Lung (tissue), 11 donors: ENCODE measurements at regions not wholly inside any gene's neighbourhood (a gene's known extent, or its start where the extent isn't known, plus 50 kb on each side); places are given as distances from the start of the nearest gene placed in this dataset.

Source experiments
- ATAC-seq: fragments of 200-7000 bp; cut with Tn5 transposase; one replicate; pipeline ENCODE4 v1.9.1; 2020; ENCODE audit warnings: moderate number of reproducible peaks; ENCODE audit not compliant: insufficient read depth, low FRiP score
- DNase-seq, 3 donors: peaks; one replicate each; pipeline ENCODE4 v3.0.0-alpha.2; 2013 to 2017
- H3K27ac ChIP-seq, 2 donors: one replicate each; pipeline ENCODE4 v1.5.1; 2013; ENCODE audit warnings: mild to moderate bottlenecking in 2 of 2, moderate library complexity in 2 of 2, control low read depth in 1 of 2, inconsistent platforms in 1 of 2, low read depth in 1 of 2, low read length in 1 of 2
- H3K27me3 ChIP-seq, 3 donors: one replicate each; pipeline ENCODE4 v1.5.1; 2013; ENCODE audit warnings: low read length in 2 of 3; ENCODE audit not compliant: control insufficient read depth in 3 of 3, insufficient read depth in 3 of 3
- H3K36me3 ChIP-seq, 4 donors: one replicate each; pipeline ENCODE4 v1.5.1; 2013; ENCODE audit warnings: low read length in 4 of 4, mild to moderate bottlenecking in 1 of 4, moderate library complexity in 1 of 4; ENCODE audit not compliant: control insufficient read depth in 4 of 4, insufficient read depth in 4 of 4
- H3K4me1 ChIP-seq, 5 donors: one replicate each; pipeline ENCODE4 v1.5.1; 2013; ENCODE audit warnings: low read length in 5 of 5, mild to moderate bottlenecking in 2 of 5, moderate library complexity in 1 of 5; ENCODE audit not compliant: control insufficient read depth in 5 of 5, insufficient read depth in 5 of 5
- H3K4me3 ChIP-seq: one replicate; pipeline ENCODE4 v1.5.1; 2013; ENCODE audit warnings: mild to moderate bottlenecking, control low read depth, moderate library complexity
- H3K9ac ChIP-seq, 2 donors: one replicate each; pipeline ENCODE4 v1.5.1; 2013; ENCODE audit warnings: low read length in 2 of 2, control low read depth in 1 of 2; ENCODE audit not compliant: insufficient read depth in 1 of 2
- H3K9me3 ChIP-seq, 4 donors: one replicate each; pipeline ENCODE4 v1.5.1; 2013; ENCODE audit warnings: low read length in 3 of 4, mild to moderate bottlenecking in 1 of 4, moderate library complexity in 1 of 4; ENCODE audit not compliant: control insufficient read depth in 4 of 4, insufficient read depth in 3 of 4
- WGBS, 2 donors: extraction: QIAGEN DNeasy Blood & Tissue Kit; methylation state at CpG; one replicate each; pipeline ENCODE4 v1.1.7; 2013; 5-methylcytosine and 5-hydroxymethylcytosine counted together
- TF ChIP-seq, protein P1 (sequence below): IDR thresholded peaks from 2 replicates; pipeline ENCODE4 v1.5.1; 2012; ENCODE audit warnings: mild to moderate bottlenecking; ENCODE audit errors: control extremely low read depth, extremely low read depth
- donor health status: control.
- donor health status: control.
- donor health status: Bipolar disorder and iron deficiency.
- donor health status: healthy.
- donor health status: DM: yes; HTN: yes; CAD: no.

- ATAC-seq: no peak
- Histone ChIP-seq H3K27me3 (no peaks in the 10 kb centered on the region), H3K27ac (no peak overlapping the region), H3K4me1 (no peaks in the 10 kb centered on the region), H3K9ac (no peak overlapping the region), H3K4me3 (no peak overlapping the region), H3K9me3 (no peaks in the 10 kb centered on the region), H3K36me3 (no peaks in the 10 kb centered on the region)
- DNase-seq: no peak
- TF ChIP-seq, protein P1, sequence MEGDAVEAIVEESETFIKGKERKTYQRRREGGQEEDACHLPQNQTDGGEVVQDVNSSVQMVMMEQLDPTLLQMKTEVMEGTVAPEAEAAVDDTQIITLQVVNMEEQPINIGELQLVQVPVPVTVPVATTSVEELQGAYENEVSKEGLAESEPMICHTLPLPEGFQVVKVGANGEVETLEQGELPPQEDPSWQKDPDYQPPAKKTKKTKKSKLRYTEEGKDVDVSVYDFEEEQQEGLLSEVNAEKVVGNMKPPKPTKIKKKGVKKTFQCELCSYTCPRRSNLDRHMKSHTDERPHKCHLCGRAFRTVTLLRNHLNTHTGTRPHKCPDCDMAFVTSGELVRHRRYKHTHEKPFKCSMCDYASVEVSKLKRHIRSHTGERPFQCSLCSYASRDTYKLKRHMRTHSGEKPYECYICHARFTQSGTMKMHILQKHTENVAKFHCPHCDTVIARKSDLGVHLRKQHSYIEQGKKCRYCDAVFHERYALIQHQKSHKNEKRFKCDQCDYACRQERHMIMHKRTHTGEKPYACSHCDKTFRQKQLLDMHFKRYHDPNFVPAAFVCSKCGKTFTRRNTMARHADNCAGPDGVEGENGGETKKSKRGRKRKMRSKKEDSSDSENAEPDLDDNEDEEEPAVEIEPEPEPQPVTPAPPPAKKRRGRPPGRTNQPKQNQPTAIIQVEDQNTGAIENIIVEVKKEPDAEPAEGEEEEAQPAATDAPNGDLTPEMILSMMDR: no peak
- 93 to 97% methylated on average over 2 of the region's 2 CpGs for WGBS, 2 donors
These were observed 1272.1 kb upstream of the PCDH20 start for GRCh38 chr13:62687732-62688131.

- Histone ChIP-seq H3K27me3 (no peaks in the 10 kb centered on the region), H3K27ac (no peak overlapping the region), H3K9ac (no peak overlapping the region), H3K9me3 (no peaks in the 10 kb centered on the region), H3K36me3 (no peaks in the 10 kb centered on the region), H3K4me3 (no peak overlapping the region), H3K4me1 (no peaks in the 10 kb centered on the region)
- ATAC-seq (no peak), DNase-seq (peak in 2 of 3 donors; percentile 2 to 3)
- 63 to 82% methylated on average over 2 of the region's 2 CpGs for WGBS, 2 donors
- TF ChIP-seq, protein P1: no peak
These were observed 1268.7 kb upstream of the PCDH20 start for GRCh38 chr13:62684359-62684758.

- TF ChIP-seq, protein P1: no peak
- H3K9ac ChIP-seq: no peak overlapping the region
- DNase-seq (no peak), ATAC-seq (no peak)
- no peaks in the 10 kb centered on the region for H3K27me3 ChIP-seq
- H3K27ac ChIP-seq: no peak overlapping the region
- WGBS, 2 donors: 79 to 84% methylated on average over 4 of the region's 4 CpGs
- H3K4me3 ChIP-seq: no peak overlapping the region
- H3K9me3 ChIP-seq: no peaks in the 10 kb centered on the region
- no peaks in the 10 kb centered on the region for H3K4me1 ChIP-seq
- no peaks in the 10 kb centered on the region for H3K36me3 ChIP-seq
These were observed 1267.1 kb upstream of the PCDH20 start for GRCh38 chr13:62682788-62683187.

- Histone ChIP-seq H3K27me3 (no peaks in the 10 kb centered on the region), H3K4me1 (no peaks in the 10 kb centered on the region), H3K9me3 (no peaks in the 10 kb centered on the region), H3K36me3 (no peaks in the 10 kb centered on the region), H3K4me3 (no peak overlapping the region), H3K27ac (no peak overlapping the region), H3K9ac (no peak overlapping the region)
- DNase-seq: no peak
- TF ChIP-seq, protein P1: no peak
- 61 to 71% methylated on average over 4 of the region's 4 CpGs for WGBS, 2 donors
- ATAC-seq: no peak
These were observed 1262.4 kb upstream of the PCDH20 start for GRCh38 chr13:62678039-62678438.
